Activated CD4-positive, alpha-beta T cell treated with anti-CD3 and anti-CD28 coated beads, Interleukin-2, amount 10 ng/mL, durations not matched to agents 24 days and 14 days (primary cell): ENCODE measurements at regions not wholly inside any gene's neighbourhood (a gene's known extent, or its start where the extent isn't known, plus 50 kb on each side); places are given as distances from the start of the nearest gene placed in this dataset.
"Not testable (repeated sequence)": the region's sequence is repeated elsewhere in the genome, so short reads cannot be mapped to it uniquely, and the experiment has no call there.

Experiments used
- DNase-seq: peaks from one replicate; pipeline ENCODE4 v3.0.0; 2022
- H3K27ac Mint-ChIP-seq: one replicate; pipeline ENCODE4 v1.8.0; 2022; ENCODE audit warnings: mild to moderate bottlenecking, mixed read lengths
- H3K27me3 Mint-ChIP-seq: one replicate; pipeline ENCODE4 v1.8.0; 2022; ENCODE audit warnings: mixed read lengths
- H3K36me3 Mint-ChIP-seq: one replicate; pipeline ENCODE4 v1.8.0; 2022; ENCODE audit warnings: low read depth, mild to moderate bottlenecking, mixed read lengths
- H3K4me1 Mint-ChIP-seq: one replicate; pipeline ENCODE4 v1.8.0; 2021; ENCODE audit warnings: mixed read lengths
- H3K4me3 Mint-ChIP-seq: one replicate; pipeline ENCODE4 v1.8.0; 2022; ENCODE audit warnings: mild to moderate bottlenecking, moderate library complexity, mixed read lengths
- H3K9me3 Mint-ChIP-seq: one replicate; pipeline ENCODE4 v1.8.0; 2021; ENCODE audit warnings: mixed read lengths
- intact Hi-C: fragments of 100-400 bp; cut with micrococcal nuclease; formaldehyde crosslinking; loops from one replicate; pipeline ENCODE4 v1.15.1; 2023

GRCh38 chr6:115577270-115577669, 483.4 kb downstream of the FRK start:
- Mint-ChIP-seq H3K27ac (no peak overlapping the region), H3K27me3 (no peaks in the 10 kb centered on the region), H3K4me3 (no peak overlapping the region), H3K9me3 (no peaks in the 10 kb centered on the region), H3K36me3 (no peaks in the 10 kb centered on the region), H3K4me1 (no peaks in the 10 kb centered on the region)
- intact Hi-C loops = no loop called here
- no peak for DNase-seq

GRCh38 chr6:115575285-115575684, 485.4 kb downstream of the FRK start:
- intact Hi-C loops = no loop called here
- Mint-ChIP-seq H3K36me3 (no peaks in the 10 kb centered on the region), H3K9me3 (no peaks in the 10 kb centered on the region), H3K4me3 (no peak overlapping the region), H3K27ac (no peak overlapping the region), H3K27me3 (no peaks in the 10 kb centered on the region), H3K4me1 (no peaks in the 10 kb centered on the region)
- no peak for DNase-seq

GRCh38 chr6:115573861-115574260, 486.8 kb downstream of the FRK start:
- H3K36me3 Mint-ChIP-seq = no peaks in the 10 kb centered on the region
- no peaks in the 10 kb centered on the region for H3K9me3 Mint-ChIP-seq
- H3K4me1 Mint-ChIP-seq = no peaks in the 10 kb centered on the region
- intact Hi-C loops = no loop called here
- DNase-seq = no peak
- no peak overlapping the region for H3K27ac Mint-ChIP-seq
- no peaks in the 10 kb centered on the region for H3K27me3 Mint-ChIP-seq
- no peak overlapping the region for H3K4me3 Mint-ChIP-seq

GRCh38 chr6:115570331-115570730, 490.4 kb downstream of the FRK start:
- intact Hi-C loops = no loop called here

GRCh38 chr6:115554060-115554459, 506.6 kb downstream of the FRK start:
- Mint-ChIP-seq H3K4me3 (no peak overlapping the region), H3K27ac (no peak overlapping the region), H3K4me1 (no peaks in the 10 kb centered on the region), H3K36me3 (no peaks in the 10 kb centered on the region), H3K9me3 (no peaks in the 10 kb centered on the region), H3K27me3 (no peaks in the 10 kb centered on the region)
- intact Hi-C loops = no loop called here
- no peak for DNase-seq

More at GRCh38 chr6:115570331-115570730, 490.4 kb downstream of the FRK start:
- H3K36me3 Mint-ChIP-seq = no peaks in the 10 kb centered on the region
- H3K27ac Mint-ChIP-seq = no peak overlapping the region
- H3K4me3 Mint-ChIP-seq = no peak overlapping the region
- H3K27me3 Mint-ChIP-seq = no peaks in the 10 kb centered on the region
- H3K4me1 Mint-ChIP-seq = no peaks in the 10 kb centered on the region
- no peak for DNase-seq
- H3K9me3 Mint-ChIP-seq = no peaks in the 10 kb centered on the region

GRCh38 chr6:115551527-115551926, 509.2 kb downstream of the FRK start:
- H3K27me3 Mint-ChIP-seq = no peaks in the 10 kb centered on the region
- no peaks in the 10 kb centered on the region for H3K9me3 Mint-ChIP-seq
- no peak overlapping the region for H3K27ac Mint-ChIP-seq
- no peak overlapping the region for H3K4me3 Mint-ChIP-seq
- no peaks in the 10 kb centered on the region for H3K4me1 Mint-ChIP-seq
- H3K36me3 Mint-ChIP-seq = no peaks in the 10 kb centered on the region
- intact Hi-C loops = no loop called here
- DNase-seq = no peak

GRCh38 chr6:115545672-115545986, 515.1 kb downstream of the FRK start:
- Mint-ChIP-seq H3K4me1 (no peaks in the 10 kb centered on the region), H3K4me3 (no peak overlapping the region), H3K36me3 (no peaks in the 10 kb centered on the region), H3K9me3 (peaks cover 3% of the 10 kb centered on the region), H3K27ac (no peak overlapping the region), H3K27me3 (no peaks in the 10 kb centered on the region)
- intact Hi-C loops = no loop called here
- DNase-seq = no peak

GRCh38 chr6:115544765-115545671, 515.7 kb downstream of the FRK start:
- Mint-ChIP-seq H3K4me3 (no peak overlapping the region), H3K27me3 (no peaks in the 10 kb centered on the region), H3K27ac (no peak overlapping the region), H3K36me3 (no peaks in the 10 kb centered on the region), H3K4me1 (no peaks in the 10 kb centered on the region), H3K9me3 (peaks cover 3% of the 10 kb centered on the region)
- DNase-seq = no peak
- intact Hi-C loops = no loop called here

- Mint-ChIP-seq H3K4me1 (no peaks in the 10 kb centered on the region), H3K4me3 (no peak overlapping the region), H3K27ac (no peak overlapping the region), H3K36me3 (no peaks in the 10 kb centered on the region), H3K9me3 (peaks cover 3% of the 10 kb centered on the region), H3K27me3 (no peaks in the 10 kb centered on the region)
- intact Hi-C loops = no loop called here
- no peak for DNase-seq
Observed at GRCh38 chr6:115540077-115540869, 520.4 kb downstream of the FRK start.

GRCh38 chr6:115539531-115539930, 521.2 kb downstream of the FRK start:
- H3K27ac Mint-ChIP-seq = no peak overlapping the region
- H3K4me1 Mint-ChIP-seq = no peaks in the 10 kb centered on the region
- H3K36me3 Mint-ChIP-seq = no peaks in the 10 kb centered on the region
- no peaks in the 10 kb centered on the region for H3K27me3 Mint-ChIP-seq
- no peak overlapping the region for H3K4me3 Mint-ChIP-seq
- intact Hi-C loops = no loop called here
- DNase-seq = no peak
- H3K9me3 Mint-ChIP-seq = peaks cover 3% of the 10 kb centered on the region

GRCh38 chr6:115524821-115525220, 535.9 kb downstream of the FRK start:
- Mint-ChIP-seq H3K27ac (no peak overlapping the region), H3K4me3 (no peak overlapping the region), H3K4me1 (no peaks in the 10 kb centered on the region), H3K27me3 (no peaks in the 10 kb centered on the region), H3K36me3 (no peaks in the 10 kb centered on the region), H3K9me3 (peaks cover 10% of the 10 kb centered on the region)
- intact Hi-C loops = no loop called here
- DNase-seq = no peak

GRCh38 chr6:115521747-115522146, 538.9 kb downstream of the FRK start:
- H3K4me1 Mint-ChIP-seq, H3K27me3 Mint-ChIP-seq, DNase-seq, intact Hi-C loops, H3K36me3 Mint-ChIP-seq, H3K9me3 Mint-ChIP-seq, H3K27ac Mint-ChIP-seq, H3K4me3 Mint-ChIP-seq: not testable (repeated sequence)

- H3K4me3 Mint-ChIP-seq = no peak overlapping the region
- DNase-seq = no peak
- H3K36me3 Mint-ChIP-seq = no peaks in the 10 kb centered on the region
- no peaks in the 10 kb centered on the region for H3K4me1 Mint-ChIP-seq
- no peak overlapping the region for H3K27ac Mint-ChIP-seq
- H3K9me3 Mint-ChIP-seq = no peaks in the 10 kb centered on the region
- H3K27me3 Mint-ChIP-seq = no peaks in the 10 kb centered on the region
- intact Hi-C loops = no loop called here
Observed at GRCh38 chr6:115514656-115515055, 546.0 kb downstream of the FRK start.

GRCh38 chr6:115512923-115513322, 547.8 kb downstream of the FRK start:
- H3K27ac Mint-ChIP-seq = no peak overlapping the region
- H3K27me3 Mint-ChIP-seq = no peaks in the 10 kb centered on the region
- no peaks in the 10 kb centered on the region for H3K9me3 Mint-ChIP-seq
- H3K4me3 Mint-ChIP-seq = no peak overlapping the region
- no peaks in the 10 kb centered on the region for H3K4me1 Mint-ChIP-seq
- H3K36me3 Mint-ChIP-seq = no peaks in the 10 kb centered on the region
- intact Hi-C loops = no loop called here
- DNase-seq = no peak
